Vagina (tissue), 2 donors: ENCODE measurements at regions not wholly inside any gene's neighbourhood (a gene's known extent, or its start where the extent isn't known, plus 50 kb on each side); places are given as distances from the start of the nearest gene placed in this dataset.

Experiments
- DNase-seq, 2 donors: peaks; one replicate each; pipeline ENCODE4 v3.0.0-alpha.2; 2017; ENCODE audit errors: extremely low spot score in 2 of 2
- H3K27ac ChIP-seq: fragments of 200-600 bp; sonication (generic); one replicate; pipeline ENCODE4 v1.5.1; 2019
- H3K27me3 ChIP-seq: fragments of 200-600 bp; sonication (generic); one replicate; pipeline ENCODE4 v1.5.1; 2019
- H3K36me3 ChIP-seq, 2 donors: fragments of 200-600 bp; sonication (generic); one replicate each; pipeline ENCODE4 v1.5.1; 2017 to 2019
- H3K4me1 ChIP-seq: fragments of 200-600 bp; sonication (generic); one replicate; pipeline ENCODE4 v1.5.1; 2019
- H3K4me3 ChIP-seq, 2 donors: fragments of 200-600 bp; sonication (generic); 1 replicate in 1 of 2; 2 replicates in 1 of 2; pipeline ENCODE4 v1.5.1; 2016 to 2019
- H3K9me3 ChIP-seq: fragments of 200-600 bp; sonication (generic); one replicate; pipeline ENCODE4 v1.5.1; 2019
- POLR2A ChIP-seq, 2 donors: fragments of 450-650 bp; IDR thresholded peaks; one replicate each; pipeline ENCODE4 v1.6.1; 2017; ENCODE audit warnings: antibody characterized with exemption in 2 of 2, mild to moderate bottlenecking in 2 of 2, moderate library complexity in 2 of 2
- POLR2AphosphoS5 ChIP-seq, 2 donors: sonication (generic); formaldehyde crosslinking; IDR thresholded peaks; one replicate each; pipeline ENCODE4 v1.9.0; 2017; ENCODE audit warnings: antibody characterized with exemption in 2 of 2, mild to moderate bottlenecking in 2 of 2, low read depth in 1 of 2; ENCODE audit not compliant: insufficient read depth in 1 of 2
- intact Hi-C: fragments of 100-400 bp; cut with DNase I; formaldehyde crosslinking; loops from one replicate; pipeline ENCODE4 v1.15.1; 2023
- TF ChIP-seq, protein P1 (sequence below), 3 experiments: fragments of 450-650 bp in 2 of 3; fragments of 200-600 bp in 1 of 3; sonication (generic) in 1 of 3; IDR thresholded peaks; one replicate each; pipeline ENCODE4 v1.5.1; 2017 to 2019; ENCODE audit warnings: antibody characterized with exemption in 3 of 3, mild to moderate bottlenecking in 2 of 3, moderate library complexity in 2 of 3

DNA sequence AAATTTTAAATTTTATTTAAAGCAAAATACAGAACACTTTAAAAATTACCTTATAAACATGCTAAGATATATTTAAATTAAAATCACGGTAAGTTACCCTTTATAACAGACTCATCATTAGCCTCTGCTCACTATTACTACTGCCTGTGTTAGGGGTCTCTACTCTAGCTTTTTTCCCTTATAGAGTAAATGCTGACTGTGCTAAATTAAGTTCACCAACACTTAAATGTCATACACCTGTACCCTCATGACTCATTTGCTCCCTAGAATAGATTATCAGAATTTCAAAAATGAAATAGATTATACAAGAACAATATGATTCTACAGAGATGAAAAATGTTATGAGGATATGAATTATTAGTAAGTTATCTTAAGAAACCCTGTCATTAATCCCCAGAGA lies 131.1 kb upstream of the INPP4B start:
- intact Hi-C loops: no loop called here
- Histone ChIP-seq H3K4me1 (no peaks in the 10 kb centered on the region), H3K4me3 (no peak overlapping the region), H3K36me3 (no peaks in the 10 kb centered on the region), H3K27me3 (no peaks in the 10 kb centered on the region), H3K9me3 (no peaks in the 10 kb centered on the region), H3K27ac (no peak overlapping the region)
- DNase-seq: no peak
- TF ChIP-seq POLR2A (IDR thresholded peaks at IDR 0.05) (no peak), POLR2AphosphoS5 (IDR thresholded peaks at IDR 0.05; ENCODE audit: insufficient read depth in 1 of 2, low read depth in 1 of 2) (no peak)
- TF ChIP-seq, protein P1, sequence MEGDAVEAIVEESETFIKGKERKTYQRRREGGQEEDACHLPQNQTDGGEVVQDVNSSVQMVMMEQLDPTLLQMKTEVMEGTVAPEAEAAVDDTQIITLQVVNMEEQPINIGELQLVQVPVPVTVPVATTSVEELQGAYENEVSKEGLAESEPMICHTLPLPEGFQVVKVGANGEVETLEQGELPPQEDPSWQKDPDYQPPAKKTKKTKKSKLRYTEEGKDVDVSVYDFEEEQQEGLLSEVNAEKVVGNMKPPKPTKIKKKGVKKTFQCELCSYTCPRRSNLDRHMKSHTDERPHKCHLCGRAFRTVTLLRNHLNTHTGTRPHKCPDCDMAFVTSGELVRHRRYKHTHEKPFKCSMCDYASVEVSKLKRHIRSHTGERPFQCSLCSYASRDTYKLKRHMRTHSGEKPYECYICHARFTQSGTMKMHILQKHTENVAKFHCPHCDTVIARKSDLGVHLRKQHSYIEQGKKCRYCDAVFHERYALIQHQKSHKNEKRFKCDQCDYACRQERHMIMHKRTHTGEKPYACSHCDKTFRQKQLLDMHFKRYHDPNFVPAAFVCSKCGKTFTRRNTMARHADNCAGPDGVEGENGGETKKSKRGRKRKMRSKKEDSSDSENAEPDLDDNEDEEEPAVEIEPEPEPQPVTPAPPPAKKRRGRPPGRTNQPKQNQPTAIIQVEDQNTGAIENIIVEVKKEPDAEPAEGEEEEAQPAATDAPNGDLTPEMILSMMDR (IDR thresholded peaks at IDR 0.05): no peak

DNA sequence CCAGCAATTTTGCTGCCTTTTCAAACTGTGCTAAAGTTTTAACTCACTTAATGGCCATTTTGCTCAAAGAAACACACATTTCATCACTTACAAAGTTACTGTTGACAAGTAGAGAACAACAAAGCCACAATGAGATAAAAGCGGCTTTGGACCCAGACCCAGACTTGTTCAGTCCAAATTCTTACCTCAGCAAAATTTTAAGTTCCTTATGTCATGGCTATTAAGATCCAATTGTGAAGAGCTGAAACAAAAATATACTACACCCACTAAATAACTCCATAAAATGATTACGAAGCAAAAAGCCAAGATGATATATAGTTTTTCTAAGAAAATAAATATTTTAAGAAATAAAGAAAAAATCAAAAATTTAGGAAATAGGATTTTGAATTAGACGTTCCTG lies 137.0 kb upstream of the INPP4B start:
- no peaks in the 10 kb centered on the region for H3K27me3 ChIP-seq
- H3K4me1 ChIP-seq: no peaks in the 10 kb centered on the region
- intact Hi-C loops: no loop called here
- no peak overlapping the region for H3K27ac ChIP-seq
- DNase-seq: no peak
- TF ChIP-seq POLR2A (IDR thresholded peaks at IDR 0.05) (no peak), POLR2AphosphoS5 (IDR thresholded peaks at IDR 0.05; ENCODE audit: insufficient read depth in 1 of 2, low read depth in 1 of 2) (no peak)
- TF ChIP-seq, protein P1 (IDR thresholded peaks at IDR 0.05): no peak
- H3K36me3 ChIP-seq: no peaks in the 10 kb centered on the region
- H3K9me3 ChIP-seq: no peaks in the 10 kb centered on the region
- no peak overlapping the region for H3K4me3 ChIP-seq

GRCh38 chr4:142983589-142983988 lies 137.5 kb upstream of the INPP4B start:
- intact Hi-C loops: no loop called here
- no peaks in the 10 kb centered on the region for H3K36me3 ChIP-seq
- H3K27ac ChIP-seq: no peak overlapping the region
- H3K27me3 ChIP-seq: no peaks in the 10 kb centered on the region
- H3K4me3 ChIP-seq: no peak overlapping the region
- TF ChIP-seq POLR2AphosphoS5 (IDR thresholded peaks at IDR 0.05; ENCODE audit: insufficient read depth in 1 of 2, low read depth in 1 of 2) (no peak), POLR2A (IDR thresholded peaks at IDR 0.05) (no peak)
- TF ChIP-seq, protein P1 (IDR thresholded peaks at IDR 0.05): no peak
- DNase-seq: no peak
- H3K4me1 ChIP-seq: no peaks in the 10 kb centered on the region
- H3K9me3 ChIP-seq: no peaks in the 10 kb centered on the region

GRCh38 chr4:142984871-142985585 lies 138.9 kb upstream of the INPP4B start:
- DNase-seq: no peak
- H3K4me1 ChIP-seq: no peaks in the 10 kb centered on the region
- no peaks in the 10 kb centered on the region for H3K36me3 ChIP-seq
- H3K9me3 ChIP-seq: no peaks in the 10 kb centered on the region
- no peak overlapping the region for H3K27ac ChIP-seq
- no peaks in the 10 kb centered on the region for H3K27me3 ChIP-seq
- intact Hi-C loops: no loop called here
- no peak overlapping the region for H3K4me3 ChIP-seq
- TF ChIP-seq, protein P1 (IDR thresholded peaks at IDR 0.05): no peak
- no peak for TF ChIP-seq POLR2AphosphoS5 (IDR thresholded peaks at IDR 0.05; ENCODE audit: insufficient read depth in 1 of 2, low read depth in 1 of 2)
- no peak for TF ChIP-seq POLR2A (IDR thresholded peaks at IDR 0.05)

- Histone ChIP-seq H3K36me3 (no peaks in the 10 kb centered on the region), H3K27me3 (no peaks in the 10 kb centered on the region), H3K9me3 (no peaks in the 10 kb centered on the region), H3K4me3 (no peak overlapping the region), H3K4me1 (peaks cover 7% of the 10 kb centered on the region), H3K27ac (no peak overlapping the region)
- DNase-seq: no peak
- TF ChIP-seq, protein P1 (IDR thresholded peaks at IDR 0.05): no peak
- no peak for TF ChIP-seq POLR2A (IDR thresholded peaks at IDR 0.05)
- intact Hi-C loops: no loop called here
These were observed 168.5 kb upstream of the USP38 start for GRCh38 chr4:143016171-143016570.
